Activated CD4-positive, alpha-beta T cell treated with anti-CD3 and anti-CD28 coated beads for 36 hours (primary cell): ENCODE measurements at regions not wholly inside any gene's neighbourhood (a gene's known extent, or its start where the extent isn't known, plus 50 kb on each side); places are given as distances from the start of the nearest gene placed in this dataset.

Experiments used
- ATAC-seq: fragments of 200-7000 bp; cut with Tn5 transposase; one replicate; pipeline ENCODE4 v1.10.0; 2021; ENCODE audit warnings: mild to moderate bottlenecking, moderate library complexity
- CTCF ChIA-PET: fragments of 350-600 bp; sonication (Branson Sonifier 250); formaldehyde crosslinking; loops from one replicate; lab custom pipeline; 2021; ENCODE audit warnings: antibody characterized with exemption; lab: Charles Lee
- POLR2A ChIA-PET: fragments of 350-600 bp; sonication (Branson Sonifier 250); formaldehyde crosslinking; loops from one replicate; lab custom pipeline; 2021; ENCODE audit warnings: antibody characterized with exemption, inconsistent platforms; lab: Charles Lee
- DNase-seq: peaks from one replicate; pipeline ENCODE4 v3.0.0-alpha.2; 2020
- H3K27ac Mint-ChIP-seq: one replicate; pipeline ENCODE4 v1.8.0; 2021; ENCODE audit warnings: mixed read lengths
- H3K27me3 Mint-ChIP-seq: one replicate; pipeline ENCODE4 v1.8.0; 2021; ENCODE audit warnings: mixed read lengths
- H3K36me3 Mint-ChIP-seq: one replicate; pipeline ENCODE4 v1.8.0; 2021; ENCODE audit warnings: low read depth, mixed read lengths
- H3K4me1 Mint-ChIP-seq: one replicate; pipeline ENCODE4 v1.8.0; 2021; ENCODE audit warnings: mixed read lengths
- H3K4me3 Mint-ChIP-seq: one replicate; pipeline ENCODE4 v1.8.0; 2021; ENCODE audit warnings: mild to moderate bottlenecking, moderate library complexity, mixed read lengths
- H3K9me3 Mint-ChIP-seq: one replicate; pipeline ENCODE4 v1.8.0; 2021; ENCODE audit warnings: low read depth, mixed read lengths
- intact Hi-C, 2 experiments: fragments of 100-400 bp; cut with DNase I in 1 of 2; cut with micrococcal nuclease in 1 of 2; formaldehyde crosslinking; loops; one replicate each; pipeline versions ENCODE4 v1.14.2 to v1.15.1; 2022 to 2024; cut with DNase I, micrococcal nuclease

DNA sequence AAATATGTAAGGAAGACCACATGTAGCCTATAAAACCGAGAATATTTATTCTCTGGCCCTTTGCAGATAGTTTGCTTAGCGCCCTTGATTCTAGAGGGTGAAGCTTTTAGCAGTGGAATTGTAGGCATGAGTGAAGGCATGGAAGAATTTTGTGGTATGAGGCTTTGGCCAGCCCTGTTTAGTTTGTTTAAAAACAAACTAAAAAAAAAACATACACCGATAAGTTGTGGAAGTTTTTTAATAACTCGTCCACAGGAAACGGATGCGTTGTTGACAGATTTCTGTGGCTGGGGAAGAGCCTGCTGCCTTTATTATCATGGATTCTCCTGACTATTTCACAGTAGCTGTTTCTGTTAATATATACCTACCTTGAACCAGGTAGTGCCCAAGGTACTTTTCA is 194.7 kb upstream of the LNX1 start:
- Mint-ChIP-seq H3K9me3 (no peaks in the 10 kb centered on the region), H3K27ac (no peak overlapping the region), H3K4me3 (no peak overlapping the region), H3K27me3 (peaks cover 13% of the 10 kb centered on the region), H3K36me3 (no peaks in the 10 kb centered on the region), H3K4me1 (no peaks in the 10 kb centered on the region)
- intact Hi-C loops, result no loop called here
- ChIA-PET POLR2A (no interaction called here), CTCF (interaction anchor here (0.6 to 0.8 kb wide), 2 partner anchors 56 to 1389 kb away, joined by 3 to 4 read pairs; no protein-coding TSS in a partner anchor)
- ATAC-seq, result no peak
- no peak for DNase-seq

GRCh38 chr4:53784112-53784511 is 192.8 kb upstream of the LNX1 start:
- Mint-ChIP-seq H3K36me3 (no peaks in the 10 kb centered on the region), H3K4me1 (no peaks in the 10 kb centered on the region), H3K27me3 (peaks cover 6% of the 10 kb centered on the region), H3K4me3 (no peak overlapping the region), H3K27ac (no peak overlapping the region), H3K9me3 (no peaks in the 10 kb centered on the region)
- CTCF ChIA-PET, result no interaction called here
- POLR2A ChIA-PET, result no interaction called here
- no peak for DNase-seq
- intact Hi-C loops, result no loop called here
- no peak for ATAC-seq

GRCh38 chr4:53783208-53783859 is 192.0 kb upstream of the LNX1 start:
- ChIA-PET CTCF (interaction anchor here (0.6 kb wide), 1 partner anchor 131 kb away, joined by 3 read pairs; no protein-coding TSS in a partner anchor), POLR2A (no interaction called here)
- no peaks in the 10 kb centered on the region for H3K4me1 Mint-ChIP-seq
- no peak overlapping the region for H3K4me3 Mint-ChIP-seq
- H3K27me3 Mint-ChIP-seq, result peaks cover 7% of the 10 kb centered on the region
- no peak overlapping the region for H3K27ac Mint-ChIP-seq
- ATAC-seq (no peak), DNase-seq (no peak)
- no peaks in the 10 kb centered on the region for H3K9me3 Mint-ChIP-seq
- no peaks in the 10 kb centered on the region for H3K36me3 Mint-ChIP-seq
- intact Hi-C loops, result no loop called here

- CTCF ChIA-PET, result no interaction called here
- POLR2A ChIA-PET, result no interaction called here
- Mint-ChIP-seq H3K9me3 (no peaks in the 10 kb centered on the region), H3K4me1 (no peaks in the 10 kb centered on the region), H3K36me3 (no peaks in the 10 kb centered on the region), H3K27me3 (peaks cover 7% of the 10 kb centered on the region), H3K4me3 (no peak overlapping the region), H3K27ac (no peak overlapping the region)
- DNase-seq (no peak), ATAC-seq (no peak)
- intact Hi-C loops, result no loop called here
These were observed 191.2 kb upstream of the LNX1 start for GRCh38 chr4:53782458-53782845.

GRCh38 chr4:53781629-53782457 is 190.6 kb upstream of the LNX1 start:
- Mint-ChIP-seq H3K9me3 (no peaks in the 10 kb centered on the region), H3K27me3 (peaks cover 11% of the 10 kb centered on the region), H3K27ac (no peak overlapping the region), H3K4me3 (no peak overlapping the region), H3K36me3 (no peaks in the 10 kb centered on the region), H3K4me1 (no peaks in the 10 kb centered on the region)
- DNase-seq (no peak), ATAC-seq (no peak)
- POLR2A ChIA-PET, result interaction anchor here (0.7 kb wide), 1 partner anchor 10 kb away, joined by 3 read pairs; no protein-coding TSS in a partner anchor
- CTCF ChIA-PET, result no interaction called here
- intact Hi-C loops, result no loop called here

DNA sequence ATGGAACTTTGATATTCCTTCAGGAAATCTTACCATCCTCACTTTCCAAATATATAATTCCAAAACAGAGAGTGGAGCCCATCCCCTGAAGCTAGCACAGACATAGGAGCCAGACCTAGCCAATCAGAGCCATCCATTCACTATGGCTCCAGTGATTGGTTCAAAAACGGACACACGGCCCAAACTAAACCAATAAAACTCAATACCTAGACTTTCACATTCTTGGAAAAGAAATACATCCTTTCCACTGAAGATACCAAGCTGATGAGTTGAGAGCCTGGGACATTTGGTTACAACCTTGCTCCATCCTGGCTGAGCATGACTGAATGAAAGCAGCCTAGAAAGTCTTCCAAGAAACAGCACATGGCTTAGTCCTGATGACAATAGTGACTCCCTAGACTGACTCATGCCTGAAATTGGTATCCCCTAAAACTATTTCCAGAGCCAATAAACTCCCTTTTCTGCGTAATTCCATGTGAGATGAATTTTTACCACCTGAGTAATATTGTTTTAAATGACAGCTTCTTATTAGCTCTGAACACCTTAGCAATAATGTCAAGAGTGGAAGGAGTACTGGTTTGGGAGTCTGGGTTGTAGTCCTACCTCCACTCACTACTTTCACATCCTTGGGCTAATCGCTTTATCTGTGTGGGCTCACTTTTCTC is 189.6 kb upstream of the LNX1 start:
- H3K9me3 Mint-ChIP-seq, result no peaks in the 10 kb centered on the region
- H3K36me3 Mint-ChIP-seq, result no peaks in the 10 kb centered on the region
- H3K27me3 Mint-ChIP-seq, result peaks cover 11% of the 10 kb centered on the region
- DNase-seq, result no peak
- CTCF ChIA-PET, result no interaction called here
- ATAC-seq, result no peak
- H3K27ac Mint-ChIP-seq, result no peak overlapping the region
- H3K4me3 Mint-ChIP-seq, result no peak overlapping the region
- POLR2A ChIA-PET, result interaction anchor here (0.6 kb wide), 1 partner anchor 1256 kb away, joined by 3 read pairs; no protein-coding TSS in a partner anchor
- no peaks in the 10 kb centered on the region for H3K4me1 Mint-ChIP-seq
- intact Hi-C loops, result no loop called here

- no peak overlapping the region for H3K27ac Mint-ChIP-seq
- no peaks in the 10 kb centered on the region for H3K9me3 Mint-ChIP-seq
- ATAC-seq (no peak), DNase-seq (no peak)
- ChIA-PET CTCF (no interaction called here), POLR2A (no interaction called here)
- no peak overlapping the region for H3K4me3 Mint-ChIP-seq
- intact Hi-C loops, result no loop called here
- no peaks in the 10 kb centered on the region for H3K4me1 Mint-ChIP-seq
- no peaks in the 10 kb centered on the region for H3K36me3 Mint-ChIP-seq
- peaks cover 8% of the 10 kb centered on the region for H3K27me3 Mint-ChIP-seq
These were observed 187.7 kb upstream of the LNX1 start for GRCh38 chr4:53779025-53779424.

DNA sequence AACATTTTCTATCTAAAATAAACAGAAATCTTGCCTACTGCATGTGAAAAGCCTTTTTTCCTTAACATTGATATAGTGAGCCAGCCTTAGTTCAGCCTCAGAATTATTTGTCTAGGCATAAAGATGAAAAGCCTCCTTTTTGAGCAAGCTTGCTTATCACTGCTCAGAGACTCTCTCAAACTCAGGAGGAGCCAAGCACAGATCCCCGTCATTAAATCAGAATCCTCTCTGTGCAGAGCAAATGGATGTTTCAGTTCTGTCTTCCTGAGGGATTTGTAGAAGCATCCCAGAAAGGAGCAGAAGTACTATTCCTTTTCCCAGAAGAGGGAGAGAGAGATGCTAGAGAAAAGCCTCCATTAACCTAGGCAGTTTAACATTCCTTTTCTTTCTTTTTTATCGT is 186.9 kb upstream of the LNX1 start:
- Mint-ChIP-seq H3K9me3 (no peaks in the 10 kb centered on the region), H3K36me3 (no peaks in the 10 kb centered on the region), H3K4me3 (no peak overlapping the region), H3K4me1 (no peaks in the 10 kb centered on the region), H3K27ac (no peak overlapping the region), H3K27me3 (peaks cover 8% of the 10 kb centered on the region)
- ChIA-PET CTCF (no interaction called here), POLR2A (no interaction called here)
- DNase-seq (no peak), ATAC-seq (no peak)
- intact Hi-C loops, result no loop called here

DNA sequence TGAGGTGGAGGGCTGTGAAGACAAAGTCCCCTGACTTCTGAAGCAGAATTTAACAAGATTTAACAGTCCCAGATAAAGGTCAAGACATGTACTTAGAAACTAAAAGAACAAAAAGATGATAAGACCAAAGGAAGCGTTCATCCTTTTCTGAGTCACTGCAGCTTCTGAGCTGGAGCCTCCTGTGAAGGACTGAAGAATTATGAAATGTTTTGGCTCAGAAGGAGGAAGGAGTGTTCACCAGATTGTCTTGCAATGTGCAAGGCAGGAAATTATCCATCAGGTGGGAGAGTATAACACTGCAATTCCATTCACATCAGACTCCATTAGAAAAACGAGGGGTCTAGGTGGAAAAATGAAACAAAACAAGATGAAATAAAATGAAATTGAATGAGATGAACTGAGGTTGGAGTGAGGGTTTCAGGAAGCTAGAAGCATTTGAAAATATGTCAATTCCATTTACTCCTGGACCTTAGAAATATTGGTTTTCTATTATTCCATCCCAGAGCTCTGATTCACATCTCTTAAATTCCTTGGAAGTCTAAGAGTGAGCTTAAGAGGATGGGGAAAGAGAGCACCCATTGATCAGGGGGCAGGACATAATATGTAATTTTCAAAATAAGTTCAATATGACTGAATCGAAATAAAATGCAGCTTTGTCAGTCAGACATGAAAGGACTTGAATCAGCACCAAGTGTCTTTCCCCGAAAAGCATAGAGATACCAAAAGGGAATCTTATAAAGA is 186.1 kb upstream of the LNX1 start:
- CTCF ChIA-PET, result interaction anchor here (0.7 kb wide), 1 partner anchor 27 kb away, joined by 3 read pairs; no protein-coding TSS in a partner anchor
- peaks cover 8% of the 10 kb centered on the region for H3K27me3 Mint-ChIP-seq
- no peak overlapping the region for H3K4me3 Mint-ChIP-seq
- H3K36me3 Mint-ChIP-seq, result no peaks in the 10 kb centered on the region
- ATAC-seq, result no peak
- H3K4me1 Mint-ChIP-seq, result no peaks in the 10 kb centered on the region
- H3K9me3 Mint-ChIP-seq, result no peaks in the 10 kb centered on the region
- POLR2A ChIA-PET, result no interaction called here
- no peak overlapping the region for H3K27ac Mint-ChIP-seq
- intact Hi-C loops, result no loop called here
- no peak for DNase-seq

DNA sequence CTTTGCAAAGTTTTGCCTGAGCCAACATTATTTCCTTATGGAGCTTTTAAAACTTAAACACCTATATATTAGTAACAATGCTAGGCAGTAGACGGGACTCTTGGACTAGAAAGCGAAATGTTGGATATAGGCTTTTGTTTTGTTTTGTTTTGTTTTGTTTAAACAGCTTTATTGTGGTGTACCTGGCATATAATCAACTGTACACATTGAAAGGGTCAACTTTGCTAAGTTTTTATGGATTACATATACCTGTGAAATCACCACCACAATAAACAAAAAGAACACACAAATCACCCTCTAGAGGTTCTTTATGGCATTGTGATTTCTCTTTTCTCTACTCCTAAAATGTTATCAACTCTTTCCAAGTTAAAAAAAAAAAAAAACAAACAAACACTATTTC is 184.9 kb upstream of the LNX1 start:
- Mint-ChIP-seq H3K27ac (no peak overlapping the region), H3K36me3 (no peaks in the 10 kb centered on the region), H3K27me3 (peaks cover 8% of the 10 kb centered on the region), H3K4me3 (no peak overlapping the region), H3K4me1 (no peaks in the 10 kb centered on the region), H3K9me3 (no peaks in the 10 kb centered on the region)
- intact Hi-C loops, result no loop called here
- DNase-seq (no peak), ATAC-seq (no peak)
- POLR2A ChIA-PET, result interaction anchor here (0.7 kb wide), 1 partner anchor 41 kb away, joined by 3 read pairs; no protein-coding TSS in a partner anchor
- CTCF ChIA-PET, result interaction anchor here (0.6 kb wide), 1 partner anchor 16 kb away, joined by 3 read pairs; no protein-coding TSS in a partner anchor

GRCh38 chr4:53775381-53775780 is 184.1 kb upstream of the LNX1 start:
- H3K4me1 Mint-ChIP-seq, result no peaks in the 10 kb centered on the region
- ChIA-PET POLR2A (no interaction called here), CTCF (interaction anchor here (0.6 kb wide), 1 partner anchor 17 kb away, joined by 3 read pairs; no protein-coding TSS in a partner anchor)
- H3K9me3 Mint-ChIP-seq, result no peaks in the 10 kb centered on the region
- no peaks in the 10 kb centered on the region for H3K36me3 Mint-ChIP-seq
- H3K27me3 Mint-ChIP-seq, result peaks cover 6% of the 10 kb centered on the region
- no peak overlapping the region for H3K4me3 Mint-ChIP-seq
- intact Hi-C loops, result no loop called here
- no peak for ATAC-seq
- no peak overlapping the region for H3K27ac Mint-ChIP-seq
- no peak for DNase-seq
